Lung microvascular endothelial cell (primary cell): ENCODE measurements at regions not wholly inside any gene's neighbourhood (a gene's known extent, or its start where the extent isn't known, plus 50 kb on each side); places are given as distances from the start of the nearest gene placed in this dataset.
A peak's percentile ranks its signal among the peaks of the same experiment; 100 is the strongest.
"Not testable (repeated sequence)": the region's sequence is repeated elsewhere in the genome, so short reads cannot be mapped to it uniquely, and the experiment has no call there.

Experiments
- DNase-seq, 2 donors: peaks; one replicate each; pipeline versions ENCODE4 v3.0.0 to v3.0.0-alpha.2; 2010; ENCODE audit warnings: low read depth in 2 of 2

DNA sequence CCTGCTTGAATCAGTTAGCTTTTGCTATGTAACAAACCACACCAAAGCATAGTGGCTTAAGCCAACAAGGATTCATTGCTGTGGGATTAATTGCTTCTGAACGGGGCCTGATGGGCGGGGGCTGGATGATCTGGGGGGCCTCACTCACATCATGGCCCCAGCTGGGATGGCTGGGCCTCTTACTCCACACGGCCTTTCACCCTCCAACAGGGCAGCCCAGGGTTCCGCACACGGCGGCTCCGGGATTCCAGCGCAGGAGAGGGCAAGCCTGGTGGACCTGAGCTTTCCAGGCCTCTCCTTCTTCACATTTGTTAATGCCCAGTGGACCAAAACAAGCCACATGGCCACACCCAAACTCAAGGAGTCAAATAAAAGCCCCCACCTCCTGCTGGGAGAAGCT is 86.3 kb upstream of the PHLPP1 start:
- DNase-seq = no peak

DNA sequence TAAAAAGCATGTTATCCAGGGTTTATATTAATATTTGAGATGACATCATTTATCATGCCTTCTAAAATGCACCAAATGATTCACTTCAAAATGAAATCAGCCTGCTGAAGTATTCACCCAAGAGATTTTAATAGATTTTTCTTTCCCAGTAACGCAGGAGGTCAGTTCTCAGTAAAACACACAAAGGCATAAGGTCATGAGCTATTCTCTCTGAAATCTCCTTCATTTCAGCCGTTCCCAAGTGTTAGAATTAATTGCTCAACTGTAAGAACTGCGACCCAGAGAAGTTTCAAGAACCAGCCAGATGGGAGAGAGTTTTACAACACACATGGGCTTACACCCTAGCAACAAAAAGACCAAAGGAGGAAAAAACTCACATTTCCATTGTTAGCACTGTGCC is 84.2 kb upstream of the PHLPP1 start:
- DNase-seq = no peak

DNA sequence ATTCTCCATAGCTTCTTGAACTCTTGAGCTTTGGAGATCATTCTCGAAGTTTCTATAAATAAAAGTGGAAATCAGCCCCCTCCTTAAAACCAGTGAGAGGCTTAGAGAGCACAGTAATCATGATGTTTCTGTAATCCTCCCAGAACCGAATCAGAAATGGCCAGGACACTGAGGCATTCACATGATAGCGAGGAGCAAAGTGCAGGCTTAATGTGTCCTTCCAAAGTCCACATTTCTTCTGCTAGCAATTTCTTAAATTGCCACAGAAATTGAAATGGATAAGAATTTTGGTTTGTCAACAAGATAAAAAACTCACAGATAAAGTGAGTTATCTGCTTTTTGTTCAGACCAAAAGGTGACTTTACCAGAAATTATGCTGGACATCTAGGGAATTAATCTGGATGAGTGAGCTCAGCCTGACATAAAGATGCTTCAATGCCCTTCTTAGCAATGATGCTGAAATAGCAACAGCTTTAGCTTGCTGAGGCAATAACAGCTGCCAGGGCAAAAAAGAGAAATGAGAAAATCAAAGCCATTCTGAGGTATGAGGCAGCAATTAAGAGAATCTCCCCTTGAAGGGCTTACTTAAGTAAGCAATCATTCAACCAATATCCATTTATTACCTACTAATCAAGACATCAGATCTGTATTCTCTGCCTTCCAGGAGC is 82.4 kb upstream of the PHLPP1 start:
- no peak for DNase-seq

GRCh38 chr18:62634458-62634857 is 80.9 kb upstream of the PHLPP1 start:
- no peak for DNase-seq

DNA sequence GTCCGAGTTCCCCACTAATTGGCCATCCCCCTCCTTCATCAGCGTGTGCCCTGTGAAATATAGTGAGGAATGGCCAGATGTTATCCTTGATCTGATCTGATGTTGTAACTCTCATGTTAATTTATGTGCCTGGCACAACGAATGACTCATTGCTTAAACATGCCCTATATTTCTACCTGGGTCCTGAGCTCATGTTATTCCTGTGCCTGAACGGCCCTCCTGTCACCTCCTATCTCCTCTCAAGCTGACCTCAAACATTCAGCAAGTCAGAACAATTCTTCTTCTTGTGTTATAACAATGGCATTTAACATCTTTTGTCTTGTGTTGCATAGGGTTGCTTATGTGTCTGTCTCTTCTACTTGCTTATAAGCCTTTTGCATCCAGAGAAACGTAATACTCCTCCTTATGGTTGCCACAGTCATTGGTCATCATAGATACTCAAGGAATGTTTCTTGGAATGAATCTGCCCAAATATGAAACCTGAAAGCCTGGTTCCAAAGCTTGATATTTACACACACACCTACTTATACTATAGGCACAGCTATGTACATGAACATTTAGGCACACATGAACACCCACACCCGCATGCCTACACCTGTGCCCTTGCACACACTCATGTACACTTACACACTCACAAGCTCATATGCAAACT is 80.2 kb upstream of the PHLPP1 start:
- DNase-seq = no peak

- DNase-seq = no peak
These were observed 77.9 kb upstream of the PHLPP1 start for GRCh38 chr18:62637403-62637802.

DNA sequence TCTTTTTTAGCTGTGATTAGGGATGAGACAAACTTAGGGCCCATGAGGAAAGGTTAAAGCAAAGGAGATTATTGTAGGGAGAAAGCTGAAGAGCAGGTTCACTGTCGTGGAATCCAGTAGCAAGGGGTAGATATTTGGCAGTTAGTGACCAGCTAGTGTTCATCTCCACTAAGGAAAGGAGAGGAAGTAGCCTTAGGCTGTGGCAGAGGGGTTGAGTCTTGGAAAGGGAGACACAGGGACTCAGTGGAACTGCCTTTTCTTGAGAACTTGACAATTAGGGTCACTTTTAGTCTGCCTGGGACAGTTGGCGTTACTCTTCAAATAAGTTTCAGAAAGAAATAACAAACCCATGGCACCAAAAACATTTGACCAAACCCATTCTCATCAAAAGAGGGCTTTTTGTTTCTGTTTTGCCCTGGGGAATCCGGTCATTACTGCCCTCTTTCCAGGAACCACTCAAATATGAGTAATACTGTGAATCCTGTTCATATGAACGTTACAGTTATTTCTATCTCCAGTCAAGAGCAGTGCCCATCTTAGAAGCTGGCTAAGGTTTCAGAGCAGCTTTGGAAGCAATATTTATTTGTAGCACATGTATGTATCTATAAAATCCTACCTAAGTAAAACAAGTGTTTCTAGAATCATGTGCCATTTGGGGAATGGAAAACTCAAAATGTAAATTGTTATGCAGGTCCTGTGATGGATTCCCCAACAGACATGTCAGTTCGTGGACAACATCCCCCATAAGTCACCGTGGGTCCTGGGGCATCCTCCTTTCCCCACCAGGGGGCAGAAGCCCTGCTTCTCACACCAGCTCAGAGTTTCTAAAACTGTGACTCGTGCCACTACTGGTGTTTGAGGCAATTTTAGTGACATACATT is 77.3 kb upstream of the PHLPP1 start:
- peak; percentile 34 to 49 for DNase-seq

DNA sequence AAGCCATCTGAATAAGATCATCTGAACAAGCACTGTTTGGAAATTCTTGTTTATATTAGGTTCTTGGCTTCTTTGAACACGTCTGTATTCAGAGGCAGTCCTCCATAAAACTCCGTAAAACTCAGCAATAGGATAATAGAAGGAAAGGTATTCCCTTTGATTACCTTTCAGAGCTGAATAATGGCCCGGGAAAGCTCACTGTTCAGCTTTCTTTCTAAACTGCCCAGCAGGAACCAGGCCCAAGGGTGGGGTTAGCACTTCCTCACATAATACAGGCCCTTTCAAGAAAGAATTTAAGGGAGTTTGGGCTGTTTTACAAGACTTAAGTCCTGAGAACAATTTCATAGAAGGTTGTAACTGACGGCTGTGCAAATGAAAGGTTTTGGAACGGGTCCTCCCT is 72.2 kb upstream of the PHLPP1 start:
- no peak for DNase-seq

- no peak for DNase-seq
These were observed 70.6 kb upstream of the PHLPP1 start for GRCh38 chr18:62644773-62645172.

DNA sequence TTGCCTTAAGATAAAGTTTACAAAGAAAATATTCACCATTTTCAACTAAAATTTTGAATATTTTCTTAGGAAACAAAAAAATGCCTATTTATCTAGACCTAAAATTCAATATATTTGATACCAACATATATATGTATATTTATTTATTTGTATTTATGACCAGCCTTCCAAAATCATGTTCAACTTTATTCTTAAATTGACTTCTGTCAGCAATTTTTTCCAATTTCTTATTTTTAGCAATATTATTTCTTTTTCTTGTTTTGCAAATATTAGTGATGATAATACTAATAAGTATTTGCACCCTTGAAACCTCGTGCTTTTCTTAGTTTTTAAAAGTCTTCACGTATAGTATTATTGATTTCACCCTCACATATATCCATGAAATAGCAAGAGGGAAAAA is 68.2 kb upstream of the PHLPP1 start:
- no peak for DNase-seq

DNA sequence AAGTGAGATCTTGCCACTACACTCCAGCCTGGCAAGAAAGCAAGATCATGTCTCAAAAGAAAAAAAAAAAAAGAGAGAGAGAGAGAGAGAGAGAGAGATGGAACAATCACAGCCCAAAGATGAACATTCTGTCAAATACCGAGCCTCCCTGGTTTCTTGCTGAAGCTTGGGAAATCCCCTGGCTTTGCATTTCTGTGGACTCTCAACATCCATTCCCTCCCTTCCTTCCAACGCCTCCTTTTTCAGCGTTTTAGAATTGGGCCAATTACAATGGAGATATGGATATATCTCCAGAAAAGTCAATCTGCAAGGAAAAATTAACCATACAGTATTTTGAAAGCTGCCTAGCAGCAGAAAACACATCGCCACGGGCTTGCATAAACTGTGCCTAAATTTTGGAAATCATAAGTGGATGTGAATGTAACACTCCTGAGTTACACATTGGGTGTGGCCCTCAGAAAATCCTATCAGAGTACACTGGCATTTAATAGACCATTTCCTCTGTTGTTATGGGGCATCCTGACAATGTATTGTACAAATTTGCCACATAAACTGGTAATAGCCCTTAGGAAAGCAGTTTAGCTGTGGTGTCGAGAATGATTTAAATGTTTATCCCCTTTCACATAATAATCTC is 67.2 kb upstream of the PHLPP1 start:
- no peak for DNase-seq

- DNase-seq = no peak
These were observed 63.9 kb upstream of the PHLPP1 start for GRCh38 chr18:62651276-62652056.

DNA sequence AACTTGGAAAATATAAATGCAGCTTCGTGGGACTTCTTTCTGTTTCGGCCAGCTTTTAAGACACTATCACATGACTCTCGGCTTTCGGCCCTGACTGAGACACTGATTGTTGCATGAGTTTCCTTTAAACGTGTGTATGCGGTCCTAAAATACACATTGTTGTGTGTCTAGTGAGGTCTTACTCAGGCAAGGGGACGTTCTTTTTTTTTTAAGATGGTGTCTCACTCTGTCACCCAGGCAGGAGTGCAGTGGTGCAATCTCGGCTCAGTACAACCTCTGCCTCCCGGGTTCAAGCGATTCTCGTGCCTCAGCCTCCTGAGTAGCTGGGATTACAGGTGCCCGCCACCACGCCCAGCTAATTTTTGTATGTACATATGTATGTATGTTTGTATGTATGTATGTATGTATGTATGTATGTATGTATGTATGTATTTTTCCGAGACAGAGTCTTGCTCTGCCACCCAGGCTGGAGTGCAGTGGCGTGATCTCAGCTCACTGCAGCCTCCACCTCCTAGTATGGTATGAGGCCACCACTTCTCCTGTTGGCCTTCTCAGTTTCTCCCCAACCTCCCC is 63.2 kb upstream of the PHLPP1 start:
- DNase-seq = not testable (repeated sequence)

- DNase-seq = no peak
These were observed 59.7 kb upstream of the PHLPP1 start for GRCh38 chr18:62655520-62656219.

GRCh38 chr18:62658028-62658427 is 57.3 kb upstream of the PHLPP1 start:
- DNase-seq = no peak

DNA sequence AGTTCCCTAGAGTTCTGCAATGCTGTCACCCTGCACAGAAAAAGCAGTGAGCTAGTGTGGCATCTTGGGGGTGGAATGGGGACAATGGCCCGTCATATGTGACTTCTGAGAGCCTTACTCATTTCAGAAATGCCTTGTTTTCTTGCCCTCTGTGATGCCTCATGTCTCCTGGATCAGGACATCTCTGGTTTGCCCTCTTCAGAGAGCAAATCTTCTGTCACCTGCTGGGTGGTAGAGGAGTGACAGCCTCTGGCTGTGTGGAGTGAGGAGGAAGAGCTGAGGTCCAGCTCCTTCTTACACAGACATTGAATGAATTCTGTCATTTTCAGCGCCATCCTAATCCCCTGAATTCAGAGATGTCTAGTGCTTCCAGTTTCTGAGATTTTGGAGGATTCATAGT is 55.6 kb upstream of the PHLPP1 start:
- no peak for DNase-seq

DNA sequence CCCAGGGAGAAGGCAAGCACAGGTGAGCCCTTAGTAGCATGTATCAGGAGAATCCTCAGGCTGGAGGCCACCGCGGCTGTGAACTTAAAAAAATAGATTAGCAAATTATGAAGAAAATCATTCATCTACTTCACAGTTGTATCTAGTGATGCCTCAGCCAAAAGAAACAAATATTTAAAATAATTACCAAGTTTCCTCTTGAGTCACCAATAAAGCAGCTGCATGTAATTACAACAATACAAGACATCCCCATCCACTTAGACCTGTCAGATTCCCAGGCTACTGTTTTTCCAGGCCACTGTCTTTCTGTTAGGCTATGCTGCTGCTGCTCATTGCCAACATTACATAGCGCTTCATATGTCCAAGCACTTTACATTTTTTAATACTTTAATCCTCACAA is 54.6 kb upstream of the PHLPP1 start:
- no peak for DNase-seq

DNA sequence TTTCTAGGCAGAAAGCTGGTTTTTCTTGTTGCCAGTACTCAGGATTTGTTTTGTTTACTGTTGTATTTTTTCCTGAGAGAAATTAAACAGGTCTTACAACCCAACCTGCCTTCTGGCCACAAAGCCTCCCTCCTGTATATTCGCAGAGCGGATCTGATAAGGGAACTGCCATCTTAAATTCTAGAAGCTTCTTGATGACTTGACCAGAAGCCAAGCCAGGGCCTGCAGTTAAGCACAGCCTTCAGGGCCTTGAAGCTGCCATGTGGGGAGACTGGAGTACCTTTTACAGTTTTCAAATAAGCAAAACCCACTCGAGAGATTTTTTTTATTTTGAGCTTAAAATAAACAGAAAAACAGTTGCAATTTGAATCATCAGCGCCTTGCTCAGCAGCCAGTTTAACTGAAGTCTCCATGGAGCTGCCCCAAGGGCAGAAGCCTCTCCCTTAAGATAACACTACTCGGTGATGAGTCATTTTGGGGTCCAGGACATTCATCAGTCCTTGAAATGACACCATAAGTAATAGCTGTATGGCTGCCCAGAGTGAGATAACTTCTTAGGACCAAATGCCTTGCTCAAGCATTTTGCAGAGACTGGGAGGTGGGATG is 51.5 kb upstream of the PHLPP1 start:
- no peak for DNase-seq

DNA sequence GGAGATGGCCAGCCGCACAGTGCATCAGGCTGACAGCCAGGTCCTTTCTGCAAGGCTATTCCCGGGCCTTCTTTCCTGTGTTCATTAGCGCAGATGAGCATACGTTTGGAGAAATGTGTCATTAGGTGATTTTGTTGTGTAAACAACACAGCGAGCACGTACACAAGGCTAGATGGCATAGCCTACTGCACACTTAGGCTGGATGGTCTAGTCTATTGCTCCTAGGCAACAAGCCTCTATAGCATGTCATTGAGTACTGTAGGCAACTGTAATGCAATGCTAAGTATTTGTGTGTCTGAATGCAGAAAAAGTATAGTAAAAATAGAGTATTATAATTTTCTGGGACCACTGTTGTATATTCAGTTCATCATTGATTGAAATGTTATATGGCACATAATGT is 50.9 kb upstream of the PHLPP1 start:
- no peak for DNase-seq

GRCh38 chr18:62665188-62665587 is 50.2 kb upstream of the PHLPP1 start:
- no peak for DNase-seq
